Keratinocyte (primary cell): ENCODE measurements at regions not wholly inside any gene's neighbourhood (a gene's known extent, or its start where the extent isn't known, plus 50 kb on each side); places are given as distances from the start of the nearest gene placed in this dataset.

Source experiments
- DNase-seq: peaks from one replicate; pipeline ENCODE4 v3.0.0-alpha.2; 2011; ENCODE audit warnings: low read depth, missing footprints, low spot score
- FAIRE-seq: peaks from 2 replicates; lab custom pipeline; 2011; peaks lifted over from hg19 to GRCh38; lab: Jason Lieb, UNC
- H2AFZ ChIP-seq: 2 replicates; pipeline ENCODE4 v1.6.0; 2012; ENCODE audit warnings: low read length, control low read depth, inconsistent platforms; ENCODE audit not compliant: control insufficient read depth
- H3K27ac ChIP-seq: 2 replicates; pipeline ENCODE4 v1.5.1; 2011; ENCODE audit warnings: low read length; ENCODE audit not compliant: control insufficient read depth, insufficient read depth
- H3K27me3 ChIP-seq: 3 replicates; pipeline ENCODE4 v1.6.0; 2011; ENCODE audit warnings: low read length; ENCODE audit not compliant: control insufficient read depth, insufficient read depth; ENCODE audit errors: extremely low read depth
- H3K36me3 ChIP-seq, 2 experiments: 2 replicates in 1 of 2; 3 replicates in 1 of 2; pipeline ENCODE4 v1.5.1; 2011; ENCODE audit warnings: low read length in 2 of 2, mild to moderate bottlenecking in 1 of 2; ENCODE audit not compliant: control insufficient read depth in 2 of 2, insufficient read depth in 2 of 2; ENCODE audit errors: extremely low read depth in 1 of 2
- H3K4me1 ChIP-seq: 3 replicates; pipeline ENCODE4 v1.5.1; 2011; ENCODE audit warnings: low read length; ENCODE audit not compliant: control insufficient read depth, insufficient read depth; ENCODE audit errors: extremely low read depth
- H3K4me2 ChIP-seq: 3 replicates; pipeline ENCODE4 v1.6.0; 2011; ENCODE audit warnings: low read depth, low read length; ENCODE audit not compliant: control insufficient read depth, insufficient read depth; ENCODE audit errors: extremely low read depth
- H3K4me3 ChIP-seq, 3 experiments: fragments of 200-600 bp in 1 of 3; sonication (generic) in 1 of 3; 2 replicates in 2 of 3; 3 replicates in 1 of 3; pipeline ENCODE4 v1.5.1; 2011 to 2016; ENCODE audit warnings: low read length in 3 of 3, mild to moderate bottlenecking in 3 of 3, control low read depth in 2 of 3, inconsistent platforms in 1 of 3, low read depth in 1 of 3, mixed read lengths in 1 of 3, mixed run types in 1 of 3, moderate library complexity in 1 of 3; ENCODE audit not compliant: control insufficient read depth in 2 of 3, insufficient read depth in 2 of 3; ENCODE audit errors: extremely low read depth in 1 of 3
- H3K79me2 ChIP-seq: 2 replicates; pipeline ENCODE4 v1.6.0; 2012; ENCODE audit warnings: low read length; ENCODE audit not compliant: control insufficient read depth, insufficient read depth
- H3K9ac ChIP-seq: 3 replicates; pipeline ENCODE4 v1.6.0; 2011; ENCODE audit warnings: low read length; ENCODE audit not compliant: control insufficient read depth, insufficient read depth; ENCODE audit errors: extremely low read depth
- H3K9me1 ChIP-seq: 3 replicates; pipeline ENCODE4 v1.6.0; 2011; ENCODE audit warnings: low read length; ENCODE audit not compliant: control insufficient read depth, insufficient read depth; ENCODE audit errors: extremely low read depth
- H3K9me3 ChIP-seq: 2 replicates; pipeline ENCODE4 v1.5.1; 2012; ENCODE audit warnings: low read depth, low read length; ENCODE audit not compliant: control insufficient read depth
- H4K20me1 ChIP-seq: 3 replicates; pipeline ENCODE4 v1.6.0; 2011; ENCODE audit warnings: low read length; ENCODE audit not compliant: control insufficient read depth, insufficient read depth; ENCODE audit errors: extremely low read depth
- EZH2 ChIP-seq: IDR thresholded peaks from one replicate; pipeline ENCODE4 v1.6.1; 2012; ENCODE audit warnings: inconsistent platforms, mild to moderate bottlenecking, low read length, moderate library complexity
- dilution Hi-C: fragments of 300-500 bp; cut with MboI; formaldehyde crosslinking; loops from one replicate; pipeline ENCODE4 v1.7.0; 2020; ENCODE audit warnings: low sequenced_read_pairs; ENCODE audit not compliant: extremely low pct_ligation_motif_present
- TF ChIP-seq, protein P1 (sequence below), 3 experiments: IDR thresholded peaks in 1 of 3; conservative IDR thresholded peaks in 1 of 3; optimal IDR thresholded peaks in 1 of 3; 2 replicates in 2 of 3; 3 replicates in 1 of 3; pipeline versions ENCODE3 to v1.5.1; 2011; ENCODE audit warnings: low read length in 3 of 3, mild to moderate bottlenecking in 3 of 3, moderate library complexity in 2 of 3, control low read depth in 1 of 3, inconsistent platforms in 1 of 3; ENCODE audit not compliant: insufficient read depth in 2 of 3; ENCODE audit errors: extremely low read depth in 1 of 3

DNA sequence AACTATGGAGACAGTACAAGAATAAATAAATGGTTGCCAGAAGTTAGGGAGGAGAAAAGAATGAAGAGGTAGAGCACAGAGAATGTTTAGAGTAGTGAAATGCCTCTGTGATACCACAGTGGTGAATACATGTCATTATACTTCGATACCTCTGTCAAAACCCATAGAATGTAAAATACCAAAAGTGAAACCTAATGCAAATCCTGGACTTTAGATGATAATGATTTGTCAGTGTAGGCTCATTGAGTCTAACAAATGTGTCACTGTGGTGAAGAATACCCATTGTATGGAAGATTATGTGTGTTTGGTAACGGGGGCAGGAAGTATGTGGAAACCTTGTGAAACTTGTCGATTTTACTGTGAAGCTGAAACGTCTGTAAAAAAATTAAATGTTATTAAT is 1106.5 kb upstream of the TMPRSS15 start:
- H3K9ac ChIP-seq: no peak overlapping the region
- H3K79me2 ChIP-seq: no peaks in the 10 kb centered on the region
- H4K20me1 ChIP-seq: no peaks in the 10 kb centered on the region
- H3K4me2 ChIP-seq: no peak overlapping the region
- H3K9me3 ChIP-seq: peaks cover 4% of the 10 kb centered on the region
- TF ChIP-seq, protein P1, sequence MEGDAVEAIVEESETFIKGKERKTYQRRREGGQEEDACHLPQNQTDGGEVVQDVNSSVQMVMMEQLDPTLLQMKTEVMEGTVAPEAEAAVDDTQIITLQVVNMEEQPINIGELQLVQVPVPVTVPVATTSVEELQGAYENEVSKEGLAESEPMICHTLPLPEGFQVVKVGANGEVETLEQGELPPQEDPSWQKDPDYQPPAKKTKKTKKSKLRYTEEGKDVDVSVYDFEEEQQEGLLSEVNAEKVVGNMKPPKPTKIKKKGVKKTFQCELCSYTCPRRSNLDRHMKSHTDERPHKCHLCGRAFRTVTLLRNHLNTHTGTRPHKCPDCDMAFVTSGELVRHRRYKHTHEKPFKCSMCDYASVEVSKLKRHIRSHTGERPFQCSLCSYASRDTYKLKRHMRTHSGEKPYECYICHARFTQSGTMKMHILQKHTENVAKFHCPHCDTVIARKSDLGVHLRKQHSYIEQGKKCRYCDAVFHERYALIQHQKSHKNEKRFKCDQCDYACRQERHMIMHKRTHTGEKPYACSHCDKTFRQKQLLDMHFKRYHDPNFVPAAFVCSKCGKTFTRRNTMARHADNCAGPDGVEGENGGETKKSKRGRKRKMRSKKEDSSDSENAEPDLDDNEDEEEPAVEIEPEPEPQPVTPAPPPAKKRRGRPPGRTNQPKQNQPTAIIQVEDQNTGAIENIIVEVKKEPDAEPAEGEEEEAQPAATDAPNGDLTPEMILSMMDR (optimal IDR thresholded peaks at IDR 0.05 in 1 of 3, IDR thresholded peaks at IDR 0.05 in 1 of 3, conservative IDR thresholded peaks at IDR 0.05 in 1 of 3; ENCODE audit: extremely low read depth in 1 of 3, insufficient read depth in 2 of 3, low read length in 3 of 3): no peak
- TF ChIP-seq EZH2: no peak
- H3K9me1 ChIP-seq: no peaks in the 10 kb centered on the region
- no peak for DNase-seq
- FAIRE-seq: no peak
- dilution Hi-C loops: no loop called here
- no peak overlapping the region for H2AFZ ChIP-seq
- no peaks in the 10 kb centered on the region for H3K27me3 ChIP-seq
- no peak overlapping the region for H3K4me3 ChIP-seq
- H3K27ac ChIP-seq: no peak overlapping the region
- H3K36me3 ChIP-seq: no peaks in the 10 kb centered on the region
- H3K4me1 ChIP-seq: no peaks in the 10 kb centered on the region

DNA sequence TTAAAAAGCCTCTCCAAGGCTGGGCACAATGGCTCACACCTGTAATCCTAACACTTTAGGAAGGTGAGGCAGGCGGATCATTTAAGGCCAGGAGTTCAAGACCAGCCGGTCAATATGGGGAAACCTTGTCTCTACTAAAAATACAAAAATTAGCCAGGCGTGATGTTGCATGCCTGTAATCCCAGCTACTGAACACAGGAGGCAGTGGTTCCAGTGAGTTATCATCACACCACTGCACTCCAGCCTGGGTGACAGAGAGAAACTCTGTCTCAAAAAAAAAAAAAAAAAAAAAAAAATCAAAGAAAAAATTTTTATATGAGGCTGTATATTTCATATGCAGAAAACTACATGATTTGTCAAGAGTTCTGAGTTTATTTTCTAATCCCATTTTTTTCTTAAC is 1107.1 kb upstream of the TMPRSS15 start:
- no peak overlapping the region for H2AFZ ChIP-seq
- H3K4me2 ChIP-seq: no peak overlapping the region
- no peaks in the 10 kb centered on the region for H3K4me1 ChIP-seq
- H3K79me2 ChIP-seq: no peaks in the 10 kb centered on the region
- TF ChIP-seq EZH2: no peak
- TF ChIP-seq, protein P1 (optimal IDR thresholded peaks at IDR 0.05 in 1 of 3, IDR thresholded peaks at IDR 0.05 in 1 of 3, conservative IDR thresholded peaks at IDR 0.05 in 1 of 3; ENCODE audit: extremely low read depth in 1 of 3, insufficient read depth in 2 of 3, low read length in 3 of 3): no peak
- peaks cover 4% of the 10 kb centered on the region for H3K9me3 ChIP-seq
- no peaks in the 10 kb centered on the region for H3K36me3 ChIP-seq
- H3K9ac ChIP-seq: no peak overlapping the region
- dilution Hi-C loops: no loop called here
- no peaks in the 10 kb centered on the region for H3K27me3 ChIP-seq
- DNase-seq (no peak), FAIRE-seq (no peak)
- H3K4me3 ChIP-seq: no peak overlapping the region
- no peak overlapping the region for H3K27ac ChIP-seq
- H4K20me1 ChIP-seq: no peaks in the 10 kb centered on the region
- H3K9me1 ChIP-seq: no peaks in the 10 kb centered on the region
